ENCODE measurements at regions not wholly inside any gene's neighbourhood (a gene's known extent, or its start where the extent isn't known, plus 50 kb on each side); places are given as distances from the start of the nearest gene placed in this dataset.
"Not testable (repeated sequence)": the region's sequence is repeated elsewhere in the genome, so short reads cannot be mapped to it uniquely, and the experiment has no call there.

DNA sequence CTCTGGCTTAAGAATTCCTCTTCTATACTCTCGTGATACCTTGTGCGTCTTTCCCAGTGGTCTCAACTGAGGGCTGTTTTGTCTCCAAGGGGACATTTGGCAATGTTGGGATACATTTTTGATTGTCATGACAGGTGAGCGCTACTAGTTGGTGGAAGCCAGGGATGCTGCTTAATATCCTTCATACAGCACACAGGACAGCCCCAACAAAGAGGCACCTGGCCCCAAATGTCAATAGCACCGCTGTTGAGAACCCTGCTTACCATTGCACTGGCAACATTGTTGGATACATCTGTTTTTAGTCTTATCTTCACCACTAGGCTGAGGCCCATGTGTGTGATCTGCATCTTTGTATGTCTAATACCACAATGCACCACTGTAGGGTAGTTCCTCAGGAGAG is 114.1 kb downstream of the C9orf152 start:
- POLR2A ChIA-PET, result no interaction called here
- CTCF ChIA-PET, result no interaction called here
- TF ChIP-seq, protein P1, sequence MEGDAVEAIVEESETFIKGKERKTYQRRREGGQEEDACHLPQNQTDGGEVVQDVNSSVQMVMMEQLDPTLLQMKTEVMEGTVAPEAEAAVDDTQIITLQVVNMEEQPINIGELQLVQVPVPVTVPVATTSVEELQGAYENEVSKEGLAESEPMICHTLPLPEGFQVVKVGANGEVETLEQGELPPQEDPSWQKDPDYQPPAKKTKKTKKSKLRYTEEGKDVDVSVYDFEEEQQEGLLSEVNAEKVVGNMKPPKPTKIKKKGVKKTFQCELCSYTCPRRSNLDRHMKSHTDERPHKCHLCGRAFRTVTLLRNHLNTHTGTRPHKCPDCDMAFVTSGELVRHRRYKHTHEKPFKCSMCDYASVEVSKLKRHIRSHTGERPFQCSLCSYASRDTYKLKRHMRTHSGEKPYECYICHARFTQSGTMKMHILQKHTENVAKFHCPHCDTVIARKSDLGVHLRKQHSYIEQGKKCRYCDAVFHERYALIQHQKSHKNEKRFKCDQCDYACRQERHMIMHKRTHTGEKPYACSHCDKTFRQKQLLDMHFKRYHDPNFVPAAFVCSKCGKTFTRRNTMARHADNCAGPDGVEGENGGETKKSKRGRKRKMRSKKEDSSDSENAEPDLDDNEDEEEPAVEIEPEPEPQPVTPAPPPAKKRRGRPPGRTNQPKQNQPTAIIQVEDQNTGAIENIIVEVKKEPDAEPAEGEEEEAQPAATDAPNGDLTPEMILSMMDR (IDR thresholded peaks at IDR 0.05; ENCODE audit: control extremely low read depth, extremely low read depth, low read depth, missing control alignments), result no peak

DNA sequence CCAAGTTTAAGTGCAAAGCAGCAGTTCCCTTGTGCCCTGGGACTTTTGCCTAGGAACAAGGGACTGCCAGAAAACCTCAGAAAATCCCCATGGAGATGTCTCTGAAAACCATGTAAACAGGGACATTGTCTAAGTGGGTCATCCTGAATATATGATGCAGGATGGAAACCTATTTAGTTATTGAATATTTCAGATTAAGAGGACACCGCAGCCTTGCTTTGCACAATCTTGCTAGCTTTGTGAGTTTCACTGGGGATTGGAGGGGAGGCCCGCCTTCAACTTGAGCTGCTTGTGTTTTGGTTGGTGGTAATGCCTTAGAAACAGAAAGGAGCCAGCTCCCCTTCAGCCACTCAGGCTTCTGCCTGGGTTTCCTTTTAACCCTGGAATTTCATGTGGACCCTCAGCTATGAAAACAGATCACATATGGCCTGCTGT is 112.8 kb downstream of the C9orf152 start:
- TF ChIP-seq, protein P1 (IDR thresholded peaks at IDR 0.05; ENCODE audit: control extremely low read depth, extremely low read depth, low read depth, missing control alignments), result no peak
- no peak for DNase-seq (ENCODE audit: extremely low spot score)
- CTCF ChIA-PET, result interaction anchor here (1.0 to 1.5 kb wide), 3 partner anchors 13 to 188 kb away, joined by 3 to 4 read pairs (median 3); no protein-coding TSS in a partner anchor
- POLR2A ChIA-PET, result no interaction called here

More for the DNA sequence above, 114.1 kb downstream of the C9orf152 start:
- DNase-seq (ENCODE audit: extremely low spot score), result no peak

DNA sequence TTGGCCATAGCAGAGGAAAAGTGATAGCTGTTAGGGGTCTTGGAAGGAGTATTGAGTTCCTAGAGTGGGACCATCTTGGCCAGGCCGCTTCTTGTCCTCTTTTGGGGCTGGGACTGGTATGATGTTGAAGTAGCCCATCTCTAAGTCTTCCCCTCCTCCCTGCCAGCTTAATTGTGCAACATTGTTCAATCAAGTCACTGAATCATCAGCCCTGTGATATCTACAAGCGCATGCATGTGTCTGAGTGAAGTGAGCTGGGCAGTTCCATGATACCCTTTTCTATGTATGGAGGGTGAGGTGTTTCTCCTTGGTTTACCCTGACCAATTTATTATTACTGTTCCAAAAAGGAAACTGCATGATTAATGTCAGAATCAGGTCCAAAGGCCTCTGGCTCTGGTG is 112.2 kb downstream of the C9orf152 start:
- no peak for DNase-seq (ENCODE audit: extremely low spot score)
- TF ChIP-seq, protein P1 (IDR thresholded peaks at IDR 0.05; ENCODE audit: control extremely low read depth, extremely low read depth, low read depth, missing control alignments), result no peak
- ChIA-PET CTCF (interaction anchor here (1.0 to 1.5 kb wide), 2 partner anchors 23 to 188 kb away, joined by 3 to 4 read pairs; no protein-coding TSS in a partner anchor), POLR2A (no interaction called here)

DNA sequence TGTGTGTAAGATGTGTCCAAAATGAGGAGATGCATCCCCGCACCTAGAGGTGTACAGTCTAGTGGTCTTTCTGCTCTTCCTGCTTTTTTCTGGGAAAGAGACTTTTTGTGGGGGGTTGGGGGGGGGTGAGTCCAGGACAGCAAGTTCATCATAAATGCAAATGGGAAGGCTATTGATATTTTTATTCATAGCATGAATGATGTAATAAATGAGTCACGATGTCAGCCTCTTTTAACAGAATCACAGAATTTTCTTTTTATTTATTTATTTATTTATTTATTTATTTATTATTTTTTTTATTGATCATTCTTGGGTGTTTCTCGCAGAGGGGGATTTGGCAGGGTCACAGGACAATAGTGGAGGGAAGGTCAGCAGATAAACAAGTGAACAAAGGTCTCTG is 111.3 kb downstream of the C9orf152 start:
- POLR2A ChIA-PET; DNase-seq (ENCODE audit: extremely low spot score): not testable (repeated sequence)
- CTCF ChIA-PET, result interaction anchor here (1.8 kb wide), 1 partner anchor 9 kb away, joined by 6 read pairs; no protein-coding TSS in a partner anchor

DNA sequence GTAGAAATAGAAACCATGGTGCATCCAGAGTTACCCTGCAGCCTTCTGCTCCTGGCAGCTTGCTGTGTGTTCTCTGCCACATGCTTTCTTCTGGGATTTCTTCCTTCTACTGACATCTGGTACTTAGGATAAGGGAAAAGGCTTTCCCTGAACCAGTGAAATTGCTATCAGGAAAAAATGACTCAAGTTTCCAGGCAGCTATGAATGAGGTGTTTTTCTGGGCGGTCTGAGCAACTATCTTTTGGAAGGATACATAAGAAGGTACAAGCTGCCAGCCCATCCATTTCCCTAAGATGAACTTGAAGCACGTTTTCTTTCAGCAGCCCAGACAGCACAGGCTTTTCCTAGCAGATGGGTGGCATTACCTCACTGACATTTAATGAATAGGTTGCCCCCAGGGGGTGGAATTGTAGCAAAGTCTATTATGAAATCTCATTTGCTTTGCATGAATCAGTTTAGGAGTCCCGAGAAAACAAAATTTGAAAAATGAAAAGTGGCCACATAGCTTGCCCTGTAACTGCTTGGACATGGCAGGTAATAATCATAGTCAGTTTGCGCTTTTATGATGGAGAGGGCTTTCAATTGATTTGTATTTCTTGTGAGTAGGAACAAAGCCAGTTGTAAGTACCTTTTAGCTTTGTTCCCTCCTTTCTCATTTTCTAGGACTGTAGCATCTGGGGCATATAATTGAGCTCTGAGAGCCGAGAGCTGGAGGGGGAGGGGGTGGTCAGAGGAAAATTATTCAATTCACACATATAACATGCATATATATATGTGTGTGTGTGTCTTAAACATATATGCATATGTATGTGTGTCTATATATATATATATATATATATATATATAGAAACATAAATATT is 108.5 kb downstream of the C9orf152 start:
- ChIA-PET CTCF (interaction anchor here (0.8 to 5.0 kb wide), 8 partner anchors 9 to 196 kb away, joined by 3 to 23 read pairs (median 4); no protein-coding TSS in a partner anchor), POLR2A (no interaction called here)
- DNase-seq (ENCODE audit: extremely low spot score), result no peak
- TF ChIP-seq, protein P1 (IDR thresholded peaks at IDR 0.05; ENCODE audit: control extremely low read depth, extremely low read depth, low read depth, missing control alignments), result no peak

DNA sequence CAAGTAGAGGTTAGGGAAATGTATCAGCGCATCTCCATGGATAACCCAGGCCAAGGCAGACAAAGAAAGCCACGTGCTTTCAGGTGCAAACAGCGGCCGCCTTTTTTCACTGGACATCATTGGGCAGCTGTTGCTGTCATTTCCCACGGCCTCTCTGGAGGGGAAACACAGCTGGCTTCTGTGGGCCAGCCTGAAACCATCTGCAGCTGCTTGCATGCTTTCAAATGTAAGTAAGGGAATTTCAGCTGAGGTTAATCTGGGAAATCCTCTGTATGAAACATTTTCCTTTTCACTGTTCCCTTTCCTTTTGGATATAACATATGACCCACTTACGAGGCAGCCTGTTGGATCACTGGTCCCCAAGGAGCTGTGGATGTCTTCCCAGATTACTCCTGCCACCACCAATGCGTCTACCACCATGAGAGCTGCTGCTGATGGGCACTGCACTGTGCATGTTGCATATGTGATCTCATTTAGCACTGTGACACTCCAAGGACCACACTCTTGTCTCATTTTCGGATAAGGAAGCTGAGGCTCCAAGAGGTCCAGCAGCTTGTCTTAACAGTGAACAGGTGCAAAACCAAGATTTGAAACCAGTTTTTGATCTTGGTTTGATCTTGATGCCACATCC is 106.3 kb downstream of the C9orf152 start:
- TF ChIP-seq, protein P1 (IDR thresholded peaks at IDR 0.05; ENCODE audit: control extremely low read depth, extremely low read depth, low read depth, missing control alignments), result no peak
- POLR2A ChIA-PET, result interaction anchor here (0.6 to 1.2 kb wide), 3 partner anchors 30 to 155 kb away, joined by 3 to 5 read pairs (median 3); partner anchors contain the start of gene TXN
- CTCF ChIA-PET, result interaction anchor here (1.0 to 5.0 kb wide), 13 partner anchors 10 to 205 kb away, joined by 3 to 23 read pairs (median 4); no protein-coding TSS in a partner anchor
- DNase-seq (ENCODE audit: extremely low spot score), result peak; percentile 59
